ENCODE measurements at regions not wholly inside any gene's neighbourhood (a gene's known extent, or its start where the extent isn't known, plus 50 kb on each side); places are given as distances from the start of the nearest gene placed in this dataset.

GRCh38 chr20:39338469-39339376, 376.6 kb downstream of the DHX35 start:
- TF ChIP-seq CTCF (IDR thresholded peaks at IDR 0.05; ENCODE audit: poor library complexity) (no peak), EZH2phosphoT487 (IDR thresholded peaks at IDR 0.05; ENCODE audit: low read depth, severe bottlenecking, unreplicated experiment) (no peak), EZH2 (IDR thresholded peaks at IDR 0.05; ENCODE audit: borderline replicate concordance) (no peak)
